ENCODE measurements at regions not wholly inside any gene's neighbourhood (a gene's known extent, or its start where the extent isn't known, plus 50 kb on each side); places are given as distances from the start of the nearest gene placed in this dataset.

DNA sequence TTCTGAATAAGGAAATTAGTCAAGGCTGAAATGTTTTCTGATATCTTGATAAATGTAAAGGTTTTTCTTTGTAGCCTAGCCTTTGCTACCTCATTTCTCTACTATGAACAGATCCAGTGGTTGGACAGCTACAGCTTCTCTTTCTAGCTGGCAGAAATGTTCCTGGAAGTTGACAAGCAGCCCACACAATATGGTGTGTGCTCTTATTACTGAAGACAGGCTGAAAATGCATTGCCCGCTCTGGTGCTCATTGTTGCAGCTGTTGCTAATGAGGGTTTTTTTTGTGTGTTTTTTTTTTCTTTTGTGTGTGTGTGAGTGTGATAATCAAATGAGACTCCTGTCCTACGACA, 844.3 kb upstream of the SEMA6D start:
- no peaks in the 10 kb centered on the region for H3K4me1 ChIP-seq (ENCODE audit: control insufficient read depth, insufficient read depth, low read length)
- Mint-ChIP-seq H3K9me3 (no peaks in the 10 kb centered on the region), H3K27ac (no peak overlapping the region), H3K4me3 (no peak overlapping the region), H3K4me1 (peaks cover 6% of the 10 kb centered on the region), H3K27me3 (ENCODE audit: insufficient read depth) (no peaks in the 10 kb centered on the region), H3K36me3 (ENCODE audit: low read depth) (no peaks in the 10 kb centered on the region)
- H3K9ac ChIP-seq (ENCODE audit: extremely low read depth, low read length, poor library complexity, severe bottlenecking), result no peak overlapping the region
- H3K27me3 ChIP-seq (ENCODE audit: control insufficient read depth, insufficient read depth, low read length, poor library complexity, severe bottlenecking), result no peaks in the 10 kb centered on the region
- no peaks in the 10 kb centered on the region for H3K36me3 ChIP-seq (ENCODE audit: control insufficient read depth, insufficient read depth, low read length)
- peak overlapping the region; percentile 3 for H3K27ac ChIP-seq (ENCODE audit: low read depth, low read length)
- H3K9me3 ChIP-seq (ENCODE audit: control insufficient read depth, low read length), result no peaks in the 10 kb centered on the region
- WGBS, 2 experiments (ENCODE audit: insufficient coverage in 1 of 2, insufficient read length in 1 of 2), result 94% methylated on average over 1 of the region's 2 CpGs; no CpG with 5 or more reads in 1 of the 2 experiments
- no peak overlapping the region for H3K4me3 ChIP-seq (ENCODE audit: low read length)
- TF ChIP-seq, protein P1, sequence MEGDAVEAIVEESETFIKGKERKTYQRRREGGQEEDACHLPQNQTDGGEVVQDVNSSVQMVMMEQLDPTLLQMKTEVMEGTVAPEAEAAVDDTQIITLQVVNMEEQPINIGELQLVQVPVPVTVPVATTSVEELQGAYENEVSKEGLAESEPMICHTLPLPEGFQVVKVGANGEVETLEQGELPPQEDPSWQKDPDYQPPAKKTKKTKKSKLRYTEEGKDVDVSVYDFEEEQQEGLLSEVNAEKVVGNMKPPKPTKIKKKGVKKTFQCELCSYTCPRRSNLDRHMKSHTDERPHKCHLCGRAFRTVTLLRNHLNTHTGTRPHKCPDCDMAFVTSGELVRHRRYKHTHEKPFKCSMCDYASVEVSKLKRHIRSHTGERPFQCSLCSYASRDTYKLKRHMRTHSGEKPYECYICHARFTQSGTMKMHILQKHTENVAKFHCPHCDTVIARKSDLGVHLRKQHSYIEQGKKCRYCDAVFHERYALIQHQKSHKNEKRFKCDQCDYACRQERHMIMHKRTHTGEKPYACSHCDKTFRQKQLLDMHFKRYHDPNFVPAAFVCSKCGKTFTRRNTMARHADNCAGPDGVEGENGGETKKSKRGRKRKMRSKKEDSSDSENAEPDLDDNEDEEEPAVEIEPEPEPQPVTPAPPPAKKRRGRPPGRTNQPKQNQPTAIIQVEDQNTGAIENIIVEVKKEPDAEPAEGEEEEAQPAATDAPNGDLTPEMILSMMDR (conservative IDR thresholded peaks at IDR 0.05), result no peak
- no peak for DNase-seq

DNA sequence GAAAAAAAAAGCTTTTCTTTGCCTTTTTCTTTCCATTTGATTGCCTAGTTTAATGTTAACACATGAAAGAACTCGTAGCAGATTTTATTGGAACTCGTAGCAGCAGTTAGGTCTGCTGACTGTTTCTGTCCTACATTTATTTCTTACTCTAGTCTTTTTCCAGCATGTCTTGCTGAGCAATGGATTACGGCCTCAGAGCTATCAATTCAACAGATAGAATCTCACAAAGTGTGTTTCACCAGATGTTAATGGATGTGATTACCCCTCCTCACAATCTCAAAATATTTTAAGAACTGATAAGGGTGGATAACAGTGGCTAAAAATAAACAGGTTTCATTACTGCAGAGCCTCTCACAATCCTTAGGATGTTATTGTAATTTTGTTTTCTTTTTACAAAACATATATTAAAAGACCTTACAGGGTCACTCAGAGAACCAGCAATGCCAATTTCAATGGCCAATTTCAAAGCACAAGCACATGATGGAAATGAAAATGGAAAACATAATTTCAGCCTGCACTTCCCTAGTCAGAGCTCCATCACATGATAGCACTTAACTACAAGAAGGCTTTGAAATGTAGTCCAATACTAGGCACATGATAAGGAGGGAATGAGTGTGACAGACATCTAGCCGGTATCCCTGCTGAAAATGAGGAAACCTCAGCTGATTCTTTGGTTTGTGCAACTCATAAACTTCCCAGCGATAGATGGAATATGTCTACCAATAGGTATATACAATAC, 838.1 kb upstream of the SEMA6D start:
- Mint-ChIP-seq H3K9me3 (peaks cover 13% of the 10 kb centered on the region), H3K27me3 (ENCODE audit: insufficient read depth) (no peaks in the 10 kb centered on the region), H3K4me1 (peaks cover 8% of the 10 kb centered on the region), H3K36me3 (ENCODE audit: low read depth) (no peaks in the 10 kb centered on the region), H3K4me3 (no peak overlapping the region), H3K27ac (no peak overlapping the region)
- Histone ChIP-seq H3K36me3 (ENCODE audit: control insufficient read depth, insufficient read depth, low read length) (no peaks in the 10 kb centered on the region), H3K4me1 (ENCODE audit: control insufficient read depth, insufficient read depth, low read length) (peaks cover 11% of the 10 kb centered on the region), H3K9me3 (ENCODE audit: control insufficient read depth, low read length) (no peaks in the 10 kb centered on the region), H3K9ac (ENCODE audit: extremely low read depth, low read length, poor library complexity, severe bottlenecking) (no peak overlapping the region), H3K27ac (ENCODE audit: low read depth, low read length) (no peak overlapping the region), H3K4me3 (ENCODE audit: low read length) (no peak overlapping the region), H3K27me3 (ENCODE audit: control insufficient read depth, insufficient read depth, low read length, poor library complexity, severe bottlenecking) (no peaks in the 10 kb centered on the region)
- DNase-seq, result no peak
- TF ChIP-seq, protein P1 (conservative IDR thresholded peaks at IDR 0.05), result no peak
- 52 to 71% methylated on average over 3 to 5 of the region's 5 CpGs for WGBS, 2 experiments (ENCODE audit: insufficient coverage in 1 of 2, insufficient read length in 1 of 2)

DNA sequence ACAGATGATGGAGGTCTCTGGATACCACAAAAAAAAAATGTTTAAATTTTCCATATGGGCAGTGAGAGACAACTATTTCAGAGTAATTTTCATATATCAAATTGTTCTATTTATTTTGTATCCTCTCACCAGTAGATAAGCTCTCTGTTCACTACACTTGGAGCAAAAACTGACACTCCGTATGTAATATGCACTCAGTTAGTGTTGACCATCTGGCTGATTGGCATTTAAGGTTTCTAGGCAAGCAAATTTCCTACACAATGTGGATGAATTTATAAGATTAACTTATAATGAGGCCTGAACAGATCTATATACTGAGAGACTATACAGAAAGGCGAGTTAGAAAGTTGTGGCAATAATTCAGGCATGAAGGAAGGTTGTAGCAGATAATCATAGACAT, 836.5 kb upstream of the SEMA6D start:
- H3K4me1 Mint-ChIP-seq, result peaks cover 8% of the 10 kb centered on the region
- TF ChIP-seq, protein P1 (conservative IDR thresholded peaks at IDR 0.05), result no peak
- Histone ChIP-seq H3K36me3 (ENCODE audit: control insufficient read depth, insufficient read depth, low read length) (no peaks in the 10 kb centered on the region), H3K27me3 (ENCODE audit: control insufficient read depth, insufficient read depth, low read length, poor library complexity, severe bottlenecking) (no peaks in the 10 kb centered on the region), H3K4me3 (ENCODE audit: low read length) (no peak overlapping the region), H3K9me3 (ENCODE audit: control insufficient read depth, low read length) (peaks cover 9% of the 10 kb centered on the region), H3K27ac (ENCODE audit: low read depth, low read length) (no peak overlapping the region), H3K4me1 (ENCODE audit: control insufficient read depth, insufficient read depth, low read length) (peaks cover 11% of the 10 kb centered on the region), H3K9ac (ENCODE audit: extremely low read depth, low read length, poor library complexity, severe bottlenecking) (no peak overlapping the region)
- peaks cover 16% of the 10 kb centered on the region for H3K9me3 Mint-ChIP-seq
- H3K27me3 Mint-ChIP-seq (ENCODE audit: insufficient read depth), result no peaks in the 10 kb centered on the region
- 92% methylated on average over 2 of the region's 2 CpGs; no CpG with 5 or more reads in 1 of the 2 experiments for WGBS, 2 experiments (ENCODE audit: insufficient coverage in 1 of 2, insufficient read length in 1 of 2)
- no peak for DNase-seq
- no peak overlapping the region for H3K4me3 Mint-ChIP-seq
- no peaks in the 10 kb centered on the region for H3K36me3 Mint-ChIP-seq (ENCODE audit: low read depth)
- no peak overlapping the region for H3K27ac Mint-ChIP-seq
